MCF 10A (cell line): ENCODE measurements at regions not wholly inside any gene's neighbourhood (a gene's known extent, or its start where the extent isn't known, plus 50 kb on each side); places are given as distances from the start of the nearest gene placed in this dataset.

ENCODE experiments used
- BruUV-seq: library from RNA; stranded (reverse); fragments of 400-500 nt; replicated peaks from 2 replicates; lab custom pipeline; 2021; lab: Mats Ljungman, UMichigan
- CTCF ChIA-PET: fragments of 300-600 bp; sonication (Branson Sonifier 250); formaldehyde crosslinking; extraction: SDS; loops from one replicate; lab custom pipeline; 2021; ENCODE audit warnings: antibody characterized with exemption, inconsistent platforms; lab: Yijun Ruan, JAX
- POLR2A ChIA-PET: fragments of 300-600, 350-650 bp; sonication (Branson Sonifier 250); formaldehyde crosslinking; extraction: SDS; loops from one replicate; lab custom pipeline; 2020; ENCODE audit warnings: antibody characterized with exemption, inconsistent platforms; lab: Yijun Ruan, JAX
- DNase-seq: peaks from one replicate; pipeline ENCODE4 v3.0.0-alpha.2; 2018; ENCODE audit not compliant: unreplicated experiment
- H3K27ac Mint-ChIP-seq: one replicate; pipeline ENCODE4 v1.8.0; 2022; ENCODE audit warnings: mild to moderate bottlenecking, low read depth, mixed read lengths; ENCODE audit not compliant: unreplicated experiment
- H3K27me3 Mint-ChIP-seq: one replicate; pipeline ENCODE4 v1.8.0; 2022; ENCODE audit warnings: mixed read lengths; ENCODE audit not compliant: insufficient read depth, unreplicated experiment
- H3K36me3 Mint-ChIP-seq: one replicate; pipeline ENCODE4 v1.8.0; 2022; ENCODE audit warnings: mild to moderate bottlenecking, moderate library complexity, mixed read lengths; ENCODE audit not compliant: insufficient read depth, unreplicated experiment
- H3K4me1 Mint-ChIP-seq: one replicate; pipeline ENCODE4 v1.8.0; 2022; ENCODE audit warnings: mixed read lengths; ENCODE audit not compliant: insufficient read depth, unreplicated experiment
- H3K4me3 Mint-ChIP-seq: one replicate; pipeline ENCODE4 v1.8.0; 2022; ENCODE audit warnings: mild to moderate bottlenecking, moderate library complexity, mixed read lengths; ENCODE audit not compliant: unreplicated experiment
- H3K9me3 Mint-ChIP-seq: one replicate; pipeline ENCODE4 v1.8.0; 2022; ENCODE audit warnings: mixed read lengths; ENCODE audit not compliant: unreplicated experiment
- CTCF ChIP-seq: fragments of 200-600 bp; IDR thresholded peaks from one replicate; pipeline ENCODE4 v1.8.0; 2022; ENCODE audit warnings: antibody characterized with exemption, mild to moderate bottlenecking; ENCODE audit not compliant: unreplicated experiment
- intact Hi-C: fragments of 100-400 bp; cut with micrococcal nuclease; formaldehyde crosslinking; loops from 2 replicates; pipeline ENCODE4 v1.14.1; 2022

GRCh38 chr22:49494555-49494954, 333.1 kb downstream of the BRD1 start:
- TF ChIP-seq CTCF, result no peak
- CTCF ChIA-PET, result no interaction called here

GRCh38 chr22:49492741-49493251, 334.9 kb downstream of the BRD1 start:
- Mint-ChIP-seq H3K4me3 (no peak overlapping the region), H3K4me1 (no peaks in the 10 kb centered on the region), H3K27ac (no peak overlapping the region), H3K9me3 (peaks cover 11% of the 10 kb centered on the region), H3K27me3 (no peaks in the 10 kb centered on the region), H3K36me3 (no peaks in the 10 kb centered on the region)
- no peak for DNase-seq
- intact Hi-C loops, result no loop called here
- ChIA-PET POLR2A (no interaction called here), CTCF (no interaction called here)
- no TSS peak for BruUV-seq
- no peak for TF ChIP-seq CTCF

More at GRCh38 chr22:49494555-49494954, 333.1 kb downstream of the BRD1 start:
- H3K27ac Mint-ChIP-seq, result no peak overlapping the region
- H3K4me3 Mint-ChIP-seq, result no peak overlapping the region
- peaks cover 8% of the 10 kb centered on the region for H3K9me3 Mint-ChIP-seq
- POLR2A ChIA-PET, result no interaction called here
- DNase-seq, result no peak
- no TSS peak for BruUV-seq
- H3K4me1 Mint-ChIP-seq, result no peaks in the 10 kb centered on the region
- no peaks in the 10 kb centered on the region for H3K27me3 Mint-ChIP-seq
- intact Hi-C loops, result no loop called here
- no peaks in the 10 kb centered on the region for H3K36me3 Mint-ChIP-seq

GRCh38 chr22:49492308-49492707, 335.4 kb downstream of the BRD1 start:
- Mint-ChIP-seq H3K27me3 (no peaks in the 10 kb centered on the region), H3K4me3 (no peak overlapping the region), H3K36me3 (no peaks in the 10 kb centered on the region), H3K9me3 (peaks cover 16% of the 10 kb centered on the region), H3K4me1 (no peaks in the 10 kb centered on the region), H3K27ac (no peak overlapping the region)
- no peak for TF ChIP-seq CTCF
- DNase-seq, result no peak
- CTCF ChIA-PET, result no interaction called here
- no TSS peak for BruUV-seq
- intact Hi-C loops, result no loop called here
- POLR2A ChIA-PET, result no interaction called here

- no peaks in the 10 kb centered on the region for H3K36me3 Mint-ChIP-seq
- peaks cover 18% of the 10 kb centered on the region for H3K9me3 Mint-ChIP-seq
- no peak for DNase-seq
- ChIA-PET CTCF (no interaction called here), POLR2A (no interaction called here)
- no peak overlapping the region for H3K4me3 Mint-ChIP-seq
- H3K27ac Mint-ChIP-seq, result no peak overlapping the region
- no TSS peak for BruUV-seq
- intact Hi-C loops, result no loop called here
- H3K4me1 Mint-ChIP-seq, result no peaks in the 10 kb centered on the region
- TF ChIP-seq CTCF, result no peak
- H3K27me3 Mint-ChIP-seq, result no peaks in the 10 kb centered on the region
These were observed 335.9 kb downstream of the BRD1 start for GRCh38 chr22:49491726-49492125.
